H1 (cell line): ENCODE measurements at regions not wholly inside any gene's neighbourhood (a gene's known extent, or its start where the extent isn't known, plus 50 kb on each side); places are given as distances from the start of the nearest gene placed in this dataset.

ENCODE experiments used
- ASH2L ChIP-seq: fragments of 200-600, 300-600 bp; sonication (generic); IDR thresholded peaks from one replicate; pipeline ENCODE4 v1.7.1; 2017; ENCODE audit warnings: low read length
- CBX8 ChIP-seq: fragments of 300-800, 300-1000 bp; sonication (generic); IDR thresholded peaks from 2 replicates; pipeline ENCODE4 v1.7.1; 2016; ENCODE audit warnings: low read depth, low read length, borderline replicate concordance
- EZH2 ChIP-seq: fragments of 200-600 bp; sonication (generic); IDR thresholded peaks from 2 replicates; pipeline ENCODE4 v1.7.1; 2012; ENCODE audit warnings: low read depth, mild to moderate bottlenecking, moderate library complexity, low read length, inconsistent platforms; ENCODE audit not compliant: severe bottlenecking
- JUND ChIP-seq: IDR thresholded peaks from 2 replicates; pipeline ENCODE4 v1.6.1; 2011; ENCODE audit warnings: mild to moderate bottlenecking, improper control_type of control experiment, low read length
- POLR2AphosphoS5 ChIP-seq: IDR thresholded peaks from 2 replicates; pipeline ENCODE4 v1.6.1; 2011; ENCODE audit warnings: low read depth, low read length
- SIRT6 ChIP-seq: IDR thresholded peaks from one replicate; pipeline ENCODE4 v1.7.1; 2012; ENCODE audit warnings: low read length, inconsistent platforms
- TF ChIP-seq, protein P1 (sequence below), 3 experiments: IDR thresholded peaks; 1 replicate in 2 of 3; 2 replicates in 1 of 3; pipeline versions ENCODE4 v1.5.1 to v1.6.1; 2011; ENCODE audit warnings: low read length in 3 of 3, mild to moderate bottlenecking in 3 of 3, inconsistent platforms in 2 of 3, low read depth in 1 of 3, moderate library complexity in 1 of 3; ENCODE audit not compliant: insufficient read depth in 1 of 3; ENCODE audit errors: control extremely low read depth in 1 of 3

DNA sequence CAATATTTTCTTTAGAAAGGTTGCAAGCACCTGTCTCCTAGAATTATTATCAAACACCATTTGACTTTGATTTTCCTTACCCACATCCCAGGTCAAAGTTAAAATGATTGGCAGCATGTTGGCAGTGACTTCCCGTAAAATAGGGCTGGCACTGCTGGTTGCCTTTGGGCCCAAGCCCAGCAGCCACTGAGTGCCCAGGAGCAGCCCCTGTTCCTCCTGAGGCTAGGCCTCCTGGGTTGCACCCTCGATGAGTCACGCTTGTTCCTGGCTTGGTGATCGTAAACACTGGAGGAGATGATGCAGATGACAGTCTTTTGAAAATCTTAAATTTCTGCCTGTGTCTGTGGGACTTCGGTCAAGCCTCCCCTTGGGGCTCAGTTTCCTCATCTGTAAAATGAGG, 290.0 kb downstream of the TLE3 start:
- TF ChIP-seq SIRT6 (no peak), POLR2AphosphoS5 (no peak), ASH2L (no peak), CBX8 (no peak), EZH2 (no peak), JUND (no peak)
- TF ChIP-seq, protein P1, sequence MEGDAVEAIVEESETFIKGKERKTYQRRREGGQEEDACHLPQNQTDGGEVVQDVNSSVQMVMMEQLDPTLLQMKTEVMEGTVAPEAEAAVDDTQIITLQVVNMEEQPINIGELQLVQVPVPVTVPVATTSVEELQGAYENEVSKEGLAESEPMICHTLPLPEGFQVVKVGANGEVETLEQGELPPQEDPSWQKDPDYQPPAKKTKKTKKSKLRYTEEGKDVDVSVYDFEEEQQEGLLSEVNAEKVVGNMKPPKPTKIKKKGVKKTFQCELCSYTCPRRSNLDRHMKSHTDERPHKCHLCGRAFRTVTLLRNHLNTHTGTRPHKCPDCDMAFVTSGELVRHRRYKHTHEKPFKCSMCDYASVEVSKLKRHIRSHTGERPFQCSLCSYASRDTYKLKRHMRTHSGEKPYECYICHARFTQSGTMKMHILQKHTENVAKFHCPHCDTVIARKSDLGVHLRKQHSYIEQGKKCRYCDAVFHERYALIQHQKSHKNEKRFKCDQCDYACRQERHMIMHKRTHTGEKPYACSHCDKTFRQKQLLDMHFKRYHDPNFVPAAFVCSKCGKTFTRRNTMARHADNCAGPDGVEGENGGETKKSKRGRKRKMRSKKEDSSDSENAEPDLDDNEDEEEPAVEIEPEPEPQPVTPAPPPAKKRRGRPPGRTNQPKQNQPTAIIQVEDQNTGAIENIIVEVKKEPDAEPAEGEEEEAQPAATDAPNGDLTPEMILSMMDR (IDR thresholded peaks at IDR 0.05; ENCODE audit: control extremely low read depth in 1 of 3, insufficient read depth in 1 of 3, low read depth in 1 of 3, low read length in 3 of 3) = no peak
